A673 (cell line): ENCODE measurements at regions not wholly inside any gene's neighbourhood (a gene's known extent, or its start where the extent isn't known, plus 50 kb on each side); places are given as distances from the start of the nearest gene placed in this dataset.

Source experiments
- CTCF ChIP-seq: fragments of 300-800, 200-600 bp; sonication (generic); conservative IDR thresholded peaks from 2 replicates; pipeline ENCODE4 v1.5.1; 2017; ENCODE audit warnings: low read depth, mild to moderate bottlenecking, antibody characterized with exemption, low read length, moderate library complexity, mixed read lengths
- EZH2 ChIP-seq: fragments of 200-600 bp; sonication (generic); IDR thresholded peaks from 2 replicates; pipeline ENCODE4 v1.6.1; 2017; ENCODE audit warnings: borderline replicate concordance, low read depth, mild to moderate bottlenecking, mixed read lengths, antibody characterized with exemption, low read length; ENCODE audit not compliant: poor library complexity, severe bottlenecking

- TF ChIP-seq CTCF: no peak
- no peak for TF ChIP-seq EZH2
Observed at GRCh38 chr10:128405450-128405849, 279.2 kb upstream of the MKI67 start.
